ENCODE measurements at regions not wholly inside any gene's neighbourhood (a gene's known extent, or its start where the extent isn't known, plus 50 kb on each side); places are given as distances from the start of the nearest gene placed in this dataset.

GRCh38 chr22:48346911-48347310 lies 1480.8 kb downstream of the BRD1 start:
- Histone ChIP-seq H2BK15ac (ENCODE audit: low read length) (no peak overlapping the region), H3K4ac (ENCODE audit: low read length) (no peak overlapping the region), H3K9me3 (replicated peaks in 1 of 2; ENCODE audit: control insufficient read depth in 2 of 2, insufficient read depth in 1 of 2, low read depth in 1 of 2, low read length in 2 of 2) (no peaks in the 10 kb centered on the region), H2BK5ac (ENCODE audit: low read length) (no peak overlapping the region), H3K27me3 (ENCODE audit: control insufficient read depth in 3 of 3, insufficient read depth in 3 of 3, low read depth in 1 of 3, low read length in 3 of 3) (peaks cover 0 to 3% (median 3%) of the 10 kb centered on the region in 3 experiments), H2BK12ac (ENCODE audit: low read length) (no peak overlapping the region), H3K9ac (ENCODE audit: low read depth, low read length, poor library complexity) (no peak overlapping the region), H3K23ac (ENCODE audit: low read depth, low read length, poor library complexity) (no peak overlapping the region), H4K91ac (ENCODE audit: low read depth, low read length, poor library complexity) (no peak overlapping the region), H3K14ac (ENCODE audit: low read length) (peak overlapping the region; percentile 42), H3K18ac (ENCODE audit: low read length) (no peak overlapping the region), H3K4me1 (ENCODE audit: control insufficient read depth in 2 of 2, insufficient read depth in 1 of 2, low read depth in 1 of 2, low read length in 2 of 2) (peaks cover 0 to 8% of the 10 kb centered on the region in 2 donors), H4K8ac (ENCODE audit: low read depth, low read length) (no peak overlapping the region), H2AK5ac (ENCODE audit: low read depth, low read length) (no peak overlapping the region), H2BK120ac (ENCODE audit: low read depth, low read length) (no peak overlapping the region), H3K4me2 (ENCODE audit: insufficient read depth, low read length, poor library complexity, severe bottlenecking) (no peak overlapping the region), H3K79me1 (ENCODE audit: low read depth, low read length) (no peaks in the 10 kb centered on the region), H3K27ac (replicated peaks; ENCODE audit: low read length) (no peak overlapping the region), H3K4me3 (ENCODE audit: low read length in 2 of 2) (no peak overlapping the region), H3K36me3 (replicated peaks in 1 of 2; ENCODE audit: control insufficient read depth in 2 of 2, insufficient read depth in 2 of 2, low read length in 2 of 2) (no peaks in the 10 kb centered on the region), H2AFZ (ENCODE audit: low read length) (no peak overlapping the region)
- WGBS, 2 donors (ENCODE audit: extremely low coverage in 2 of 2, insufficient read length in 2 of 2, insufficient replicate concordance in 1 of 2), result no CpG with 5 or more reads among the region's 13 CpGs
- no peak for DNase-seq (ENCODE audit: low spot score)

GRCh38 chr22:48346311-48346710 lies 1481.4 kb downstream of the BRD1 start:
- Histone ChIP-seq H2BK15ac (ENCODE audit: low read length) (no peak overlapping the region), H4K8ac (ENCODE audit: low read depth, low read length) (no peak overlapping the region), H3K4me1 (ENCODE audit: control insufficient read depth in 2 of 2, insufficient read depth in 1 of 2, low read depth in 1 of 2, low read length in 2 of 2) (peaks cover 0 to 11% of the 10 kb centered on the region in 2 donors), H3K9ac (ENCODE audit: low read depth, low read length, poor library complexity) (no peak overlapping the region), H2AFZ (ENCODE audit: low read length) (no peak overlapping the region), H3K27me3 (ENCODE audit: control insufficient read depth in 3 of 3, insufficient read depth in 3 of 3, low read depth in 1 of 3, low read length in 3 of 3) (peaks cover 0 to 6% (median 3%) of the 10 kb centered on the region in 3 experiments), H3K36me3 (replicated peaks in 1 of 2; ENCODE audit: control insufficient read depth in 2 of 2, insufficient read depth in 2 of 2, low read length in 2 of 2) (no peaks in the 10 kb centered on the region), H3K4me3 (ENCODE audit: low read length in 2 of 2) (no peak overlapping the region), H2BK5ac (ENCODE audit: low read length) (peak overlapping the region; percentile 8), H2BK120ac (ENCODE audit: low read depth, low read length) (no peak overlapping the region), H3K4me2 (ENCODE audit: insufficient read depth, low read length, poor library complexity, severe bottlenecking) (no peak overlapping the region), H2BK12ac (ENCODE audit: low read length) (no peak overlapping the region), H2AK5ac (ENCODE audit: low read depth, low read length) (no peak overlapping the region), H3K4ac (ENCODE audit: low read length) (no peak overlapping the region), H3K79me1 (ENCODE audit: low read depth, low read length) (no peaks in the 10 kb centered on the region), H3K23ac (ENCODE audit: low read depth, low read length, poor library complexity) (no peak overlapping the region), H3K18ac (ENCODE audit: low read length) (peak overlapping the region; percentile 41), H4K91ac (ENCODE audit: low read depth, low read length, poor library complexity) (no peak overlapping the region), H3K9me3 (replicated peaks in 1 of 2; ENCODE audit: control insufficient read depth in 2 of 2, insufficient read depth in 1 of 2, low read depth in 1 of 2, low read length in 2 of 2) (no peaks in the 10 kb centered on the region), H3K27ac (replicated peaks; ENCODE audit: low read length) (no peak overlapping the region), H3K14ac (ENCODE audit: low read length) (no peak overlapping the region)
- WGBS, 2 donors (ENCODE audit: extremely low coverage in 2 of 2, insufficient read length in 2 of 2, insufficient replicate concordance in 1 of 2), result no CpG with 5 or more reads among the region's 12 CpGs
- no peak for DNase-seq (ENCODE audit: low spot score)

GRCh38 chr22:48345631-48346030 lies 1482.0 kb downstream of the BRD1 start:
- peak overlapping the region; percentile 18 for H3K18ac ChIP-seq (ENCODE audit: low read length)

GRCh38 chr22:48343461-48343860 lies 1484.2 kb downstream of the BRD1 start:
- no peak overlapping the region for H3K9ac ChIP-seq (ENCODE audit: low read depth, low read length, poor library complexity)
- no peaks in the 10 kb centered on the region for H3K36me3 ChIP-seq (replicated peaks in 1 of 2; ENCODE audit: control insufficient read depth in 2 of 2, insufficient read depth in 2 of 2, low read length in 2 of 2)
- no peaks in the 10 kb centered on the region for H3K79me1 ChIP-seq (ENCODE audit: low read depth, low read length)
- no peak overlapping the region for H2BK120ac ChIP-seq (ENCODE audit: low read depth, low read length)
- H3K4me3 ChIP-seq (ENCODE audit: low read length in 2 of 2), result no peak overlapping the region
- H3K14ac ChIP-seq (ENCODE audit: low read length), result no peak overlapping the region
- H2AK5ac ChIP-seq (ENCODE audit: low read depth, low read length), result no peak overlapping the region
- no peak overlapping the region for H3K23ac ChIP-seq (ENCODE audit: low read depth, low read length, poor library complexity)
- no peak for DNase-seq (ENCODE audit: low spot score)
- peaks cover 0 to 16% (median 0%) of the 10 kb centered on the region in 3 experiments for H3K27me3 ChIP-seq (ENCODE audit: control insufficient read depth in 3 of 3, insufficient read depth in 3 of 3, low read depth in 1 of 3, low read length in 3 of 3)
- no peak overlapping the region for H4K91ac ChIP-seq (ENCODE audit: low read depth, low read length, poor library complexity)
- H2BK5ac ChIP-seq (ENCODE audit: low read length), result no peak overlapping the region
- H2BK12ac ChIP-seq (ENCODE audit: low read length), result no peak overlapping the region
- no peak overlapping the region for H3K27ac ChIP-seq (replicated peaks; ENCODE audit: low read length)
- H3K4me2 ChIP-seq (ENCODE audit: insufficient read depth, low read length, poor library complexity, severe bottlenecking), result no peak overlapping the region
- no peak overlapping the region for H3K4ac ChIP-seq (ENCODE audit: low read length)
- H4K8ac ChIP-seq (ENCODE audit: low read depth, low read length), result no peak overlapping the region
- H2BK15ac ChIP-seq (ENCODE audit: low read length), result no peak overlapping the region
- H3K9me3 ChIP-seq (replicated peaks in 1 of 2; ENCODE audit: control insufficient read depth in 2 of 2, insufficient read depth in 1 of 2, low read depth in 1 of 2, low read length in 2 of 2), result no peaks in the 10 kb centered on the region
- H3K4me1 ChIP-seq (ENCODE audit: control insufficient read depth in 2 of 2, insufficient read depth in 1 of 2, low read depth in 1 of 2, low read length in 2 of 2), result peaks cover 0 to 3% of the 10 kb centered on the region in 2 donors
- no CpG with 5 or more reads among the region's 14 CpGs for WGBS, 2 donors (ENCODE audit: extremely low coverage in 2 of 2, insufficient read length in 2 of 2, insufficient replicate concordance in 1 of 2)
- no peak overlapping the region for H3K18ac ChIP-seq (ENCODE audit: low read length)
- H2AFZ ChIP-seq (ENCODE audit: low read length), result no peak overlapping the region

More at GRCh38 chr22:48345631-48346030, 1482.0 kb downstream of the BRD1 start:
- H2AK5ac ChIP-seq (ENCODE audit: low read depth, low read length), result no peak overlapping the region
- no peaks in the 10 kb centered on the region for H3K9me3 ChIP-seq (replicated peaks in 1 of 2; ENCODE audit: control insufficient read depth in 2 of 2, insufficient read depth in 1 of 2, low read depth in 1 of 2, low read length in 2 of 2)
- no peak overlapping the region for H2AFZ ChIP-seq (ENCODE audit: low read length)
- no peaks in the 10 kb centered on the region for H3K36me3 ChIP-seq (replicated peaks in 1 of 2; ENCODE audit: control insufficient read depth in 2 of 2, insufficient read depth in 2 of 2, low read length in 2 of 2)
- no peak overlapping the region for H3K4me3 ChIP-seq (ENCODE audit: low read length in 2 of 2)
- no peak overlapping the region for H3K9ac ChIP-seq (ENCODE audit: low read depth, low read length, poor library complexity)
- no peak overlapping the region for H4K8ac ChIP-seq (ENCODE audit: low read depth, low read length)
- no CpG with 5 or more reads among the region's 14 CpGs for WGBS, 2 donors (ENCODE audit: extremely low coverage in 2 of 2, insufficient read length in 2 of 2, insufficient replicate concordance in 1 of 2)
- H2BK5ac ChIP-seq (ENCODE audit: low read length), result no peak overlapping the region
- no peak overlapping the region for H2BK120ac ChIP-seq (ENCODE audit: low read depth, low read length)
- no peak overlapping the region for H3K4ac ChIP-seq (ENCODE audit: low read length)
- no peak overlapping the region for H3K14ac ChIP-seq (ENCODE audit: low read length)
- no peak overlapping the region for H3K27ac ChIP-seq (replicated peaks; ENCODE audit: low read length)
- no peak overlapping the region for H2BK12ac ChIP-seq (ENCODE audit: low read length)
- no peak overlapping the region for H2BK15ac ChIP-seq (ENCODE audit: low read length)
- H3K4me2 ChIP-seq (ENCODE audit: insufficient read depth, low read length, poor library complexity, severe bottlenecking), result no peak overlapping the region
- peaks cover 0 to 12% (median 3%) of the 10 kb centered on the region in 3 experiments for H3K27me3 ChIP-seq (ENCODE audit: control insufficient read depth in 3 of 3, insufficient read depth in 3 of 3, low read depth in 1 of 3, low read length in 3 of 3)
- no peaks in the 10 kb centered on the region for H3K79me1 ChIP-seq (ENCODE audit: low read depth, low read length)
- H4K91ac ChIP-seq (ENCODE audit: low read depth, low read length, poor library complexity), result no peak overlapping the region
- no peak overlapping the region for H3K23ac ChIP-seq (ENCODE audit: low read depth, low read length, poor library complexity)
- H3K4me1 ChIP-seq (ENCODE audit: control insufficient read depth in 2 of 2, insufficient read depth in 1 of 2, low read depth in 1 of 2, low read length in 2 of 2), result peaks cover 0 to 9% of the 10 kb centered on the region in 2 donors
- no peak for DNase-seq (ENCODE audit: low spot score)
